OCI-LY3 (cell line): ENCODE measurements at regions not wholly inside any gene's neighbourhood (a gene's known extent, or its start where the extent isn't known, plus 50 kb on each side); places are given as distances from the start of the nearest gene placed in this dataset.

Experiments used
- EZH2phosphoT487 ChIP-seq: fragments of 200-600 bp; shearing (Covaris generic); IDR thresholded peaks from 2 replicates; pipeline ENCODE4 v1.6.1; 2018; ENCODE audit warnings: antibody characterized with exemption, mixed run types, low read depth
- TF ChIP-seq, protein P1 (sequence below): fragments of 200-600, 300-600 bp; sonication (generic); IDR thresholded peaks from 2 replicates; pipeline ENCODE4 v1.5.1; 2014; ENCODE audit warnings: antibody characterized with exemption, low read length, low read depth

DNA sequence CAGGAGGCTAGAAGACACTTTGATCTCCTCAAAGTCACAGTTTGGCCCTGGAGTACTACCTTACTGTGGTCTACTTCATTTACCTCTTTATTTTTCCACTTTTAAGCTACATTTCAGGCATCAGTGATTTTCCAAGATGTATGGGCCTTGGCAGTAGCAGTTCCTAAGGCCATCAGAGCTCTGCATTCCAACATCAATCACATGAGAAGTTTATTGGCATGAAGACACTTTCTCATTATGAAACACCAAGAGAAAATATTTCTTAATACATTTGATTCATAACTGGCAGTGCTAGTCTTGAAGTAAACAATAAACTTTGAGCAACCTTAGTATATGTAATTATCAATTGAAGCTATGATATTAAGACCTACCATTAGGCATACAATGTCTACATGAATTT lies 178.1 kb downstream of the IL15 start:
- TF ChIP-seq, protein P1, sequence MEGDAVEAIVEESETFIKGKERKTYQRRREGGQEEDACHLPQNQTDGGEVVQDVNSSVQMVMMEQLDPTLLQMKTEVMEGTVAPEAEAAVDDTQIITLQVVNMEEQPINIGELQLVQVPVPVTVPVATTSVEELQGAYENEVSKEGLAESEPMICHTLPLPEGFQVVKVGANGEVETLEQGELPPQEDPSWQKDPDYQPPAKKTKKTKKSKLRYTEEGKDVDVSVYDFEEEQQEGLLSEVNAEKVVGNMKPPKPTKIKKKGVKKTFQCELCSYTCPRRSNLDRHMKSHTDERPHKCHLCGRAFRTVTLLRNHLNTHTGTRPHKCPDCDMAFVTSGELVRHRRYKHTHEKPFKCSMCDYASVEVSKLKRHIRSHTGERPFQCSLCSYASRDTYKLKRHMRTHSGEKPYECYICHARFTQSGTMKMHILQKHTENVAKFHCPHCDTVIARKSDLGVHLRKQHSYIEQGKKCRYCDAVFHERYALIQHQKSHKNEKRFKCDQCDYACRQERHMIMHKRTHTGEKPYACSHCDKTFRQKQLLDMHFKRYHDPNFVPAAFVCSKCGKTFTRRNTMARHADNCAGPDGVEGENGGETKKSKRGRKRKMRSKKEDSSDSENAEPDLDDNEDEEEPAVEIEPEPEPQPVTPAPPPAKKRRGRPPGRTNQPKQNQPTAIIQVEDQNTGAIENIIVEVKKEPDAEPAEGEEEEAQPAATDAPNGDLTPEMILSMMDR, result no peak
- TF ChIP-seq EZH2phosphoT487, result no peak
